HG02759 (cell line): ENCODE measurements at regions not wholly inside any gene's neighbourhood (a gene's known extent, or its start where the extent isn't known, plus 50 kb on each side); places are given as distances from the start of the nearest gene placed in this dataset.

Experiments used
- ATAC-seq: cut with Tn5 transposase; IDR thresholded peaks from one replicate; pipeline ENCODE4 v1.9.1; 2021; ENCODE audit warnings: mild to moderate bottlenecking, moderate library complexity; ENCODE audit not compliant: unreplicated experiment

DNA sequence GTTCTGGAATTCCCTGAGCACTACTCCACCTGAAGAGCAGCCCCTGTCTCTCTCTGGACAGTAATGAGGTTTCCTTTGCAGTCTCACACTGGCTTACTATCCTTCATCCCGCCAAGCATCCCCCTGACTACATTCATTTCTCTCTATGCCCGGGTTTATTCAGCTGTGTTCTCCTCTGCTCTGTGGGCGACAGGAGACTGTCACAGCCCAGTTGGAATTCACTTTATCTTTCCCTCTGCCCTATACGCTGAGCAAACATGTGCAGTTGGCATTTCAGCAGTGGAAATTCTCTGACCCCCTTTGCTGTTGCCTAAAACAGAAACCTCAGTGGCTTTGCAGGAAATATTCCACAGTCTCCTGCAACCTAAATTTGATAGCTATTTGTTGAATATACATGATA lies 83.5 kb upstream of the MAX start:
- ATAC-seq, result no peak

DNA sequence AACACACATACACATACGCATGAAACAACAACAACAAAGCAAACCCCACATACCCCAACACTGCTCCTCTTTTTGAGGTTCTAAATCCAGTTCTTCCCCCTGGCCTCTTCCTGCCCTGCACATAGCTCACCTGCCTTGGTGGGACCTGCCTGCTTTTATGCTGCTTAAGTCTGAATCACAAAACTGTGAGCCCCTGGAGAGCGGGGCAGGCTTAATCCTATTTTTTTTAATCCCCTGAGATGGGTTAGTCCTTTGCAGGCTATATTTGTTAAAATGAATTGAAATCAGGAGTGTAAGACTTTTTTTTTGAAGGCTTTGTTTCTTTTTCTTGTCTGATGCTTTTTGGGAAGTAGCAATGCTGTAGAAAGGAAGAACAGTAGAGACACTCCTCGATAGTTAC lies 84.6 kb upstream of the MAX start:
- ATAC-seq, result no peak

DNA sequence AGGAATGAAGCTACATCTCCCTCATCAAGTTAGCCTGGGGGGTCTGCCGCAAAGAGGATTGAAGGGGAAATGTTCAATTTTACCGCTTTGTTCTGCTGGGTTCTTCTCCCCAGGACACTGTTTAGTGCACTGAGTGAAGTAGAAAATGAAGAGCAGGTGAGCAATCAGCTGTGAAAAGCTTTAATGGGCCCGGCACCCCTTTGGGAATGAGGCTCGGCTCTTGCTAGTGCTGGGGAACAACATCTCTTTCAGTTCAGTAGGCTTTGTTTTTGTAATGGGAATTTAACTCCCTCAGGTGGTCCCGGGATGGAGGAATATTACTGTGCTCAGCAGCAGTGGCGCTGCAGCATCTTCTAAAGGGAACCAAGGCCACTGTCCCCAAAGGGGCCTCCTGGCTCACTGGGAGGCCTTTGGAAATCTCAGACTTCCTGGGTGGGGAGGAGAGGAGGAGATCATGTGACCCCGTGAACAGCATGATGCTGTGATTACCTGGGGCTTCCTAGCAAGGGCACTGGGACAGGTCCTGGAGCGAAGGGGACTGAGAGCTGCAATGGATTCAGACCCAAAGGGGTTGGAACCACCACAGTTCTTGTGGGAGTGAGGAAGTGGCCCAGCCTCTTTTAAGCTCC lies 85.2 kb upstream of the MAX start:
- no peak for ATAC-seq

- ATAC-seq, result no peak
Measured at GRCh38 chr14:65190312-65190711, 88.0 kb upstream of the MAX start.

DNA sequence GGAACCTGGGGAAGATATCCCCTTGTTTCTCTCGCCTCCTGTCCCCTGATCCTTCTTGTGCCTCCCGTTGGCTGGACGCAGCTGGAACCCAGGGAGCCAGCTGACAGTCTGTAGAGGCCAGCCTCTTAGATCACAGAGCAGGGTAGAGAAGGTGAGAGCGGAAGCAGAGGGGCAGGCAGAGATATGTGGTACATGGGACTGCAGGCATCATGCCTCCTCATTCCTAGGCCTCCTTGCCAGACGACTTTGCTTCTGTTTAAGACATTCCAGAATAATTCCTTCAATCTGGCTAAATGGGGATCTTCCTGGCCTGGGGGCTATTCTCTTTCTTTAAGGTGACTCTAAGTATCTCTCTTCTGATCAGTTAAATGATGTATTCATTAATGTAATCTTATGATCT lies 89.4 kb upstream of the MAX start:
- ATAC-seq, result no peak

GRCh38 chr14:65192686-65193085 lies 90.4 kb upstream of the MAX start:
- ATAC-seq, result no peak

DNA sequence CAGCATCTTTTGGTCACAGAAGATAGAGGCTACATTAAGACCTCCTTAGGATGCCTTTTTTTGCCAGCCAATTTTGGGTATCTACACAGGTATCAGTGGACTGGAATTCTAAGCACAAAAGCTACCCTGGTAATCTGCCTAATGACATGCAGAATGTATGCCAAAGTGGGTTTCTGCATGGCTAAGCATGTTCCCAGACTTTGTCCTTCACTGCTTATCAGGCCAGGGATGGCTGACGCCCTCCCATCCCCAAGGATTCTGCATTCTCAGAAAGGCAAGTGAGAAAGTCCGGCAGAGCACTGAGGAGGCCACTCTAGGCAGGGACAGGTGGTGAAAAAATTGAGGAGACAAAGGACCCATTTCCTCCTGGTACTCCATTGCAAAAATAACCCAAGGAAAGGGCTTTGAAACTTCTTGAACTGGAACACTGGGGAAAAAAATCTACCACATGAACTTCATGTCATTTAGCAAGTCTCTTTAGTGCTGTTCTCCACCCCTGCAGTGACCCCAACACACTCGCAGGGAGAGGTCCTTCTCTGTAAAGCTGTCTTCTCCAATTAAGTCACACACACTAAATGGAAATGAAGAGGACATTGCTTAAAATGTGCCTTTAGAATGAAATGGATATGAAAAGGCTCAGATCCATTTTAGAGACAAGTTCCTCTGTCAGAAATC lies 91.7 kb upstream of the MAX start:
- no peak for ATAC-seq

DNA sequence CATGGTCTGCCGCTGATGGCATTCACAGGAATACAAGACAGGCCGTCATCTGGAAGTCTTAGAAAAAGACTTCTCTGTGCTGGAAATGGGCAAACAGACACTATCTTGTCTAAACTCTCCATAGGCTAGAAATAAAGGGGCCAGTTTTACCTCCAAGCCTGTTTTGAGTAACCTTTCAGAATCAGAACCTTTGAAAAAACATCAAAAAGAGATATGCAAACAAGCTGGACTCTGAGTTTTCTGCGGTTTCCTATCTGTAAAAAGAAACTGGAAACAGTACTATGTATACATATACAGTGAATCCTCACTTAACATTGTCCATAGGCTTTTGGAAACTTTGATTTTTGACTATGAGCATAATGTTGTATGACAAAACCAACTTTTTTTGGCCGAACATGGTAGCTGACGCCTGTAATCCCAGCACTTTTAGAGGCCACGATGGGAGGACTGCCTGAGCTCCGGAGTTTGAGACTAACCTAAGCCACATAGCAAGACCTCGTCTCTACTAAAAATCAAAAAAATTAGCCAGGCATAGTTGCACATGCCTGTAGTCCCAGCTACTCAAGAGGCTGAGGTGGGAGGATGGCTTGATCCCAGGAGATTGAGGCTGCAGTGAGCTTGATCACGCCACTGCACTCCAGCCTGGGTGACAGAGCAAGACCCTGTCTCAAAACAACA lies 92.9 kb upstream of the MAX start:
- ATAC-seq, result peak; percentile 95

DNA sequence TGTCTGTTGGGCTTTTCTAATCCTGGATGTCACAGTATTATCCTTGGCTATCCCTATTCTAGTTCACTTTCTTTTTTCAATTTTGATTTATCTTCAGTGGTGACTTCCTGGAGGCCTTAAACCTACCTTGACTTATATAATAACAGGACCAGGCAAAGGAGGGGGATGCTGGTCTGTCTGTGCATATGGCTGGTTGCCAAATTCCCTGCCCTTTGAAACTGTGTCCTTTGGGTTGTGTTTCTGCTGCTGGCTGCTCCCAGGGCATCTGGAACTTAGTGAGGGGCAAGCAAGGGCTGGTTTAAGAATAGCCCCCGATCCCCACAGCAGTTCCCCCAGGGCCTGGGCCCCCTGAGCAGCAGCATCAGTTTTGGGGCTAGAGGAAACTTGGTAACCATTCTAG lies 96.0 kb upstream of the MAX start:
- no peak for ATAC-seq

DNA sequence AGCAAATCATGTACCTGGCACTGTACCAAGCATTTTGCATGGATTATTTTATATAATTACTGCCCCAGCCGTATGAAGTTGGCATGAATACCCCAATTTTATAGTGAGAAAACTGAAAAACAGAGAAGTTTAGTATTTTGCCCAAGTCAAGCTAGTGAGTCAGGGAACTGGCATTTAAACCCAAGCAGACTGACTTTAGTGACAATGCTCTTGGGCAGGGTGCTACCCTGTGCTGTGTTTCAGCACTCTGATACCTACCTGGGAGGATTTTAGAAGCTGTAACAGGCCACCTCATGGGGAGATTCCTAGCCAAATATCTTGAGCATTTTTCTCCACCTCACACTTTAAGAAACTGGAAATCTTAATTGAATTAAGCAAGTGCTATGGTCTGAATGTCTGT lies 98.1 kb upstream of the MAX start:
- no peak for ATAC-seq

DNA sequence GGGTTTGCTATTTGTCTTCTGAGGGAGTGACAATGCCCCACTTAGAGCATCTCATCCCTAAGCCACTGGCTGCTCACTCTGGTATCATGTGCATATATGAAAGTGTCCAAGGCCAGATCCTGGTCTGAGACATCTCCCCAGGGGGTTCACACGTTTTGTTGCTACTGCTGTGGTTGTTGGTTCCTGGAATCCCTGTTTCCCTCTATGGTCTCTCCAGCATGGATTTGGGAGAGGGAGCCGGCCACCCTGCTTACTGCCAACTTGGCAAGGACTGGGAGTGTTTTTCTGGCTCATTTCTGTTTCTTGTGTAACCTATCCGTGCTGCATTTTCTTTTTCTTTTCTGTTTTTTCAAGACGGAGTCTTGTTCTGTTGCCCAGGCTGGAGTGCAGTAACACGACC lies 101.3 kb upstream of the MAX start:
- ATAC-seq, result no peak

DNA sequence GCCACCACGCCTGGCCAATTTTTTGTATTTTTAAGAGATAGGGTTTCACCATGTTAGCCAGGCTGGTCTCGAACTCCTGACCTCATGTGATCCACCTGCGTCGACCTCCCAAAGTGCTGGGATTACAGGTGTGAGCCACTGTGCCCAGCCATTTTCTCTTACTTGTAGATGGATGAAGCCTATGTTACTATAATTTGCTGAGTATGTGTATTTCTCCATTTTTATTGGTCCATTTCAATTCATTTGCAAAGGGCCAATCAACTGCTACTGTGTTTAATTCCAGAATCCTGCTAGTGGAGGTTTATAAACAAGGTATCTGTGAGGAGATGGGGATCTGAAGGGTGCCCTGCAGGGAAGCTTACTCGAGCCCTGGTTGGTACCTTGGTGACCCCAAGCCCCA lies 101.7 kb upstream of the MAX start:
- no peak for ATAC-seq

GRCh38 chr14:65206078-65206447 lies 103.7 kb upstream of the MAX start:
- no peak for ATAC-seq

- peak; percentile 69 for ATAC-seq
Measured at GRCh38 chr14:65206448-65207096, 104.3 kb upstream of the MAX start.

- ATAC-seq, result no peak
Measured at GRCh38 chr14:65208548-65208947, 106.2 kb upstream of the MAX start.

- ATAC-seq, result no peak
Measured at GRCh38 chr14:65210118-65210821, 108.0 kb upstream of the MAX start.

GRCh38 chr14:65210822-65211182 lies 108.5 kb upstream of the MAX start:
- no peak for ATAC-seq

DNA sequence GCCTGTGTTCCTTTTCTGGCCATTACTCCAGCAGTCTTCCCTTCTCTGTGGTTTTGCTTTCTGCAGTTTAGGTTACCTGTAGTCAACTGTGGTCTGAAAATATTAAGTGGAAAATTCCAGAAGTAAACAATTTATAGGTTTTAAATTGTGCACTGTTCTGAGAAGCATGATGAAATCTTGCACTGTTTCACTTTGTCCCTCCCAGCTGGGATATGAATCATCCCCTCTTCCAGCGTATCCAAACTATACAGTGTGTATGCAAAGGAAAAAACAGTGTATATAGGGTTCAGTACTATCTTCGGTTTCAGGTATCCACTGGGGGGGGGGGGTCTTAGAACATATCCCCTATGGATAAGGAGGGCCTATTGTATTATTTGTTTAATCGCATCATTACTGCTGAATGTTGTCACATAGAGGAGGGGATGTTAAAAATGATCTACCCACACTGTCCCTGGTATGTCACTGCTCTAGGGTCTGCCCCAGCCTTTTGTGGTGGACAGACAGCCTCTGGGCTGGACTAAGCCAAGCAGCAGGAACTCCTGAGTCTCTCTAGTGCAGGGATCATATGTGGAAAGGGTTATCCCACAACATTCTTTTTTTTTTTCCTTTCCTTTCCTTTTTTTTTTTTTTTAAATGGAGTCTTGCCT lies 109.1 kb upstream of the MAX start:
- no peak for ATAC-seq

- no peak for ATAC-seq
Measured at GRCh38 chr14:65213316-65213715, 111.0 kb upstream of the MAX start.

DNA sequence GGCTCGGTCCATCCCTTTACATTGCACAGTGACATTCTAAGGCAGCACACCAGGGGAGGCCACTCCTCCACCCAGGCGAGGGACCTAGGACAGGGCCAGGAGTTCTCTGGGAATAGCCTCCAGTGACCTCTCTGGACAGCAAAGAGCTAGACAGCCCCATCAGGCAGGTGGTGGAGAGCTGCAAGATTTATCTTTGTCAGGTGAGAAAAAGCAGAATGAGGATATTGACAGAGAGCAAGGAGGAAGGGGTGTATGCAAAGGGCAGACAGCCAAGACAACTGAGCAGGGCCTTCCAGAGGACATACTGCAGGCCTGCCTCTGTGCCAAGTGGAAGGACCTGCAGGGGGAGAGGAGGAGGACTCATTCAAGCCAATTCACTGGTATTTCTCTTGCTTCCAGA lies 112.4 kb upstream of the MAX start:
- no peak for ATAC-seq

GRCh38 chr14:65219353-65219752 lies 117.0 kb upstream of the MAX start:
- ATAC-seq, result no peak
